MM.1S (cell line): ENCODE measurements at regions not wholly inside any gene's neighbourhood (a gene's known extent, or its start where the extent isn't known, plus 50 kb on each side); places are given as distances from the start of the nearest gene placed in this dataset.

Source experiments
- EZH2 ChIP-seq: fragments of 300-600 bp; sonication (generic); optimal IDR thresholded peaks from 2 replicates; pipeline ENCODE3; 2017; ENCODE audit warnings: low read depth, mild to moderate bottlenecking, antibody characterized with exemption, low read length, mixed read lengths
- EZH2phosphoT487 ChIP-seq: fragments of 300-600 bp; sonication (generic); IDR thresholded peaks from 2 replicates; pipeline ENCODE4 v1.6.1; 2018; ENCODE audit warnings: antibody characterized with exemption, low read length
- TF ChIP-seq, protein P1 (sequence below): fragments of 300-600 bp; sonication (generic); IDR thresholded peaks from 2 replicates; pipeline ENCODE4 v1.5.1; 2016; ENCODE audit warnings: antibody characterized with exemption, low read length, mixed read lengths

DNA sequence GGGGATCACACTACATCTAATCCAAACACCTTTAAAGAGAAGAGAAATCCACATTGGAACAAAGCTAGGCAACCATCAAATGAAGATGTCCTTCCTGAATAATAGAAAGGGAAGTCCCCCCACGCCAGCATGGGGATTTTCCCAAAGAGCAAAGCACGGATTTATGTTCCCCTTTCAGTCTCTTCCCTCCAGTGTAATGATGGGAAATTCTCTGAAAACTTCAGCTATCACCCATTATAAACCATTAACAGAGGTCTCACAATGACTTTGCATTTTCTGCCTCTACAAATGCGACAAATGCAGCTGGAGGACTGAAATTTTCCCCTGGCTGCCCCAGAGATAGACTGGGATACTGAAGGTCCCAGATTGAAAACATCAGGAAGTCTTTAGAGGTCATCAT lies 368.7 kb downstream of the EFNA5 start:
- TF ChIP-seq, protein P1, sequence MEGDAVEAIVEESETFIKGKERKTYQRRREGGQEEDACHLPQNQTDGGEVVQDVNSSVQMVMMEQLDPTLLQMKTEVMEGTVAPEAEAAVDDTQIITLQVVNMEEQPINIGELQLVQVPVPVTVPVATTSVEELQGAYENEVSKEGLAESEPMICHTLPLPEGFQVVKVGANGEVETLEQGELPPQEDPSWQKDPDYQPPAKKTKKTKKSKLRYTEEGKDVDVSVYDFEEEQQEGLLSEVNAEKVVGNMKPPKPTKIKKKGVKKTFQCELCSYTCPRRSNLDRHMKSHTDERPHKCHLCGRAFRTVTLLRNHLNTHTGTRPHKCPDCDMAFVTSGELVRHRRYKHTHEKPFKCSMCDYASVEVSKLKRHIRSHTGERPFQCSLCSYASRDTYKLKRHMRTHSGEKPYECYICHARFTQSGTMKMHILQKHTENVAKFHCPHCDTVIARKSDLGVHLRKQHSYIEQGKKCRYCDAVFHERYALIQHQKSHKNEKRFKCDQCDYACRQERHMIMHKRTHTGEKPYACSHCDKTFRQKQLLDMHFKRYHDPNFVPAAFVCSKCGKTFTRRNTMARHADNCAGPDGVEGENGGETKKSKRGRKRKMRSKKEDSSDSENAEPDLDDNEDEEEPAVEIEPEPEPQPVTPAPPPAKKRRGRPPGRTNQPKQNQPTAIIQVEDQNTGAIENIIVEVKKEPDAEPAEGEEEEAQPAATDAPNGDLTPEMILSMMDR, result no peak
- TF ChIP-seq EZH2, result no peak
- no peak for TF ChIP-seq EZH2phosphoT487
